Dendritic cell treated with granulocyte-macrophage colony-stimulating factor and Interleukin-4, amounts not matched to agents 40 ng/mL and 50 ng/mL, for 4 days (primary cell): ENCODE measurements at regions not wholly inside any gene's neighbourhood (a gene's known extent, or its start where the extent isn't known, plus 50 kb on each side); places are given as distances from the start of the nearest gene placed in this dataset.

ENCODE experiments used
- H3K27ac Mint-ChIP-seq: one replicate; pipeline ENCODE4 v1.8.0; 2022; ENCODE audit warnings: mild to moderate bottlenecking, mixed read lengths
- H3K27me3 Mint-ChIP-seq: one replicate; pipeline ENCODE4 v1.8.0; 2022; ENCODE audit warnings: mild to moderate bottlenecking, mixed read lengths
- H3K36me3 Mint-ChIP-seq: one replicate; pipeline ENCODE4 v1.8.0; 2022; ENCODE audit warnings: low read depth, mixed read lengths
- H3K4me1 Mint-ChIP-seq: one replicate; pipeline ENCODE4 v1.8.0; 2022; ENCODE audit warnings: low read depth, mixed read lengths
- H3K4me3 Mint-ChIP-seq: one replicate; pipeline ENCODE4 v1.8.0; 2022; ENCODE audit warnings: mild to moderate bottlenecking, moderate library complexity, mixed read lengths
- H3K9me3 Mint-ChIP-seq: one replicate; pipeline ENCODE4 v1.8.0; 2022; ENCODE audit warnings: mixed read lengths
- intact Hi-C: fragments of 100-400 bp; cut with micrococcal nuclease; formaldehyde crosslinking; loops from one replicate; pipeline ENCODE4 v1.15.0; 2022

DNA sequence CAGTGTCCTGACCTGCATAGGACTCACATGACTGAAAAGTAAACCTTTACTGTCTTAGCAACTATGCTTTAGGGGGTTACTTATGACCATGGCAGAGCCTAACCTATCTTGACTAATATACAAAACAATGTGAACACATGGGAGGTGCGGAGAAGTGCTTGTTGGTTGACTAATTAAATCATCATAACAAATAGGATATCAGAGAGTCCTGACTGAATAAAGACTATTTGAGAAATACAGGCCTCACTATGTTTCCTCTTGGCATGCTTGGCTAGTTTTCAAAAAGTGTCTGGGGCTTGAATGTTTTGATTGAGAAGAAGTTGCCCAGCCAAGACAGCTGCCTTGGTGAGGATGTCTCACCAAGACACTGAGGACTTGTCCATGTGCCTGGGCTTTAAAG is 104.4 kb upstream of the PHYHIPL start:
- Mint-ChIP-seq H3K4me3 (no peak overlapping the region), H3K9me3 (no peaks in the 10 kb centered on the region), H3K27ac (no peak overlapping the region), H3K27me3 (no peaks in the 10 kb centered on the region), H3K36me3 (no peaks in the 10 kb centered on the region), H3K4me1 (no peaks in the 10 kb centered on the region)
- intact Hi-C loops: no loop called here

DNA sequence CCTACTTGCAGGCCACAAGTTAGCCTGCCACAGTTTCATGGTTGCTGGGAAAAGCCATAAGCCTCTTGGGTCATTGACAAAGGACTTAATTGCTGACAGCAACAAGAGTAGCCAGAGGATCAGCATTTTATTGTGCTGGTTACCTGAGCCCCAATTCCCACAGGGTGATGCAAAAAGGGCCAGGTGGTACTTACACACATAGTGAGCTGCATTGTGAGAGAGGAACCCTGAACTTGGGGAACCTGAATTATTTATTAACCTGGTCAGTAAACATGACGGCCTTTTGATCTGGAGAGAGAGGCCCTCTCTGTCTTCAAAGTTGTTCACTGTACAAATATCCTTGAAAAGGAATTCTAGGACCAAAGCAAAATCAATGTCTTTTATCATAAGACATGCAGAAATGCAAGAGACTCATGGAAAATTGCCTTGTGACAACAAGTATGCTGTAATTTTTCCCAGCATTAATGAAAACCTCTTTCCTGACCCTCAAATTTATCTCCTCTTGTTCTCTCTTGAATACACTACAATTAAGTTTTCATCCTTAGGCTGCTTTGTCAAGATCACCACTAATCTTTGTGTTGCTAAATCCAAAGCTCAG is 102.9 kb upstream of the PHYHIPL start:
- Mint-ChIP-seq H3K27me3 (no peaks in the 10 kb centered on the region), H3K4me1 (no peaks in the 10 kb centered on the region), H3K36me3 (no peaks in the 10 kb centered on the region), H3K27ac (no peak overlapping the region), H3K9me3 (no peaks in the 10 kb centered on the region), H3K4me3 (no peak overlapping the region)
- intact Hi-C loops: no loop called here

DNA sequence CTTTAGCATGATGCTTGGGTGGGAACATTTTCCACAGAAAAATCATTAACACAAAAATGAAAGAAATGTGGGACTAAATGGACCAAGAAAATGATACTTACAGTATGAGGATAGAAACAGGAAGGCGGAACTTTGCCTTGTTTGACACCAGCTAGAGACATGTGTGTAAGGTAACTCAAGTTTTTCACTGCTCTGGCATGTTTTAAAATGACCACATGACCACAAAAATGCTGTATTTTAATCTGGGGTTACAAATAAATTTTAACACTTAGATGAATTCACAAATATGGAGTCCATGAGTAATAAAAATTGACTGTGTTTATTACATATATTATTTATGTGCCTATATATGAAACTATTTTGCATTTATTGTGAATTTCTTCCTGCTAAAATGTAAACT is 100.9 kb upstream of the PHYHIPL start:
- Mint-ChIP-seq H3K36me3 (no peaks in the 10 kb centered on the region), H3K4me1 (no peaks in the 10 kb centered on the region), H3K9me3 (no peaks in the 10 kb centered on the region), H3K4me3 (no peak overlapping the region), H3K27ac (no peak overlapping the region), H3K27me3 (no peaks in the 10 kb centered on the region)
- intact Hi-C loops: no loop called here

GRCh38 chr10:59077855-59078254 is 98.6 kb upstream of the PHYHIPL start:
- no peaks in the 10 kb centered on the region for H3K36me3 Mint-ChIP-seq
- no peak overlapping the region for H3K27ac Mint-ChIP-seq
- intact Hi-C loops: no loop called here
- no peak overlapping the region for H3K4me3 Mint-ChIP-seq
- H3K9me3 Mint-ChIP-seq: peaks cover 8% of the 10 kb centered on the region
- H3K27me3 Mint-ChIP-seq: no peaks in the 10 kb centered on the region
- no peaks in the 10 kb centered on the region for H3K4me1 Mint-ChIP-seq

DNA sequence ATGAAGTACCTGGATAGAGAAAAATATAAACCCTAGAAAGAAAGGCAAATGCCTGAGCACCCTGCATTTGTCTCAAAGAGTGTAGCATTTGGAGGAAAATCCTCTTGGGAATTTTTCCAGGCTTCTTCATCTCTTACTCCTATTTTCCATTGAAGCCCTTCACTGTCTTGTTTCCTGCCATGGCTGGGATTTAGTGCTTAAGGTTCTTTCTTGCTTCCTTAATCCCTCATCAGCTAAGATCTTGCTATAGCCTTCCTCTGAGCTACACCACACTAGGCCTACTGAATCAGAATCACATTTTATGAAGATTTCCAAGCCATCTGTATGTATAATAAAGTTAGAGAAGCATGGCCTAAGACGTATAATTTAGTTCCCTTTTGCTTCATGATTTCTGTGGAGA is 97.5 kb upstream of the PHYHIPL start:
- Mint-ChIP-seq H3K27ac (no peak overlapping the region), H3K27me3 (no peaks in the 10 kb centered on the region), H3K4me1 (no peaks in the 10 kb centered on the region), H3K9me3 (peaks cover 8% of the 10 kb centered on the region), H3K4me3 (no peak overlapping the region), H3K36me3 (no peaks in the 10 kb centered on the region)
- intact Hi-C loops: no loop called here

GRCh38 chr10:59079386-59080226 is 96.8 kb upstream of the PHYHIPL start:
- Mint-ChIP-seq H3K27me3 (no peaks in the 10 kb centered on the region), H3K27ac (no peak overlapping the region), H3K36me3 (no peaks in the 10 kb centered on the region), H3K4me1 (no peaks in the 10 kb centered on the region), H3K9me3 (peaks cover 8% of the 10 kb centered on the region), H3K4me3 (no peak overlapping the region)
- intact Hi-C loops: no loop called here

DNA sequence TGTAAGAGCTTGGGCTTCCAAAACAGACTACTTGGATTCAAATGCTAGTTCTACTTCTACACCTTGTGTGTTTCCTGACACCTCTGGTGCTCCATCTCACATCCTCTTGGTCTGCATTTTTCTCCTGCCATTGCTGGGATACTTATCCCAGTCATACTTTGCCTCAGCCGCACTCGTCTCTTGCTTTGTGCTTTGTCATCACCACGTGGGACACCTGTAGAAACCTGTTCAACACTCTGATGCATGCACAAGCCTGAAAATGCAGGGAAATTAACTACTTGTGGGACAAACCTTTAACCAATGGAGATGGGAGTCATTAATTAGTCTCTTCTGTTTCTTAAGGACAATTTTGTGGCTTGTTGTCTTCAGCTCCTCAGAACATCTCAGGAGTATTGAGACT is 94.2 kb upstream of the PHYHIPL start:
- peaks cover 8% of the 10 kb centered on the region for H3K9me3 Mint-ChIP-seq
- H3K4me3 Mint-ChIP-seq: no peak overlapping the region
- H3K27ac Mint-ChIP-seq: no peak overlapping the region
- no peaks in the 10 kb centered on the region for H3K4me1 Mint-ChIP-seq
- no peaks in the 10 kb centered on the region for H3K27me3 Mint-ChIP-seq
- H3K36me3 Mint-ChIP-seq: no peaks in the 10 kb centered on the region
- intact Hi-C loops: no loop called here

GRCh38 chr10:59085054-59085453 is 91.4 kb upstream of the PHYHIPL start:
- no peak overlapping the region for H3K4me3 Mint-ChIP-seq
- H3K4me1 Mint-ChIP-seq: no peaks in the 10 kb centered on the region
- H3K36me3 Mint-ChIP-seq: no peaks in the 10 kb centered on the region
- H3K27ac Mint-ChIP-seq: no peak overlapping the region
- H3K9me3 Mint-ChIP-seq: peaks cover 8% of the 10 kb centered on the region
- intact Hi-C loops: no loop called here
- no peaks in the 10 kb centered on the region for H3K27me3 Mint-ChIP-seq

GRCh38 chr10:59085711-59086502 is 90.5 kb upstream of the PHYHIPL start:
- H3K27ac Mint-ChIP-seq: no peak overlapping the region
- H3K27me3 Mint-ChIP-seq: no peaks in the 10 kb centered on the region
- H3K36me3 Mint-ChIP-seq: no peaks in the 10 kb centered on the region
- no peaks in the 10 kb centered on the region for H3K4me1 Mint-ChIP-seq
- H3K9me3 Mint-ChIP-seq: peaks cover 8% of the 10 kb centered on the region
- intact Hi-C loops: no loop called here
- no peak overlapping the region for H3K4me3 Mint-ChIP-seq

GRCh38 chr10:59087486-59087885 is 89.0 kb upstream of the PHYHIPL start:
- intact Hi-C loops: no loop called here
- Mint-ChIP-seq H3K9me3 (peaks cover 1% of the 10 kb centered on the region), H3K4me1 (no peaks in the 10 kb centered on the region), H3K4me3 (no peak overlapping the region), H3K27me3 (no peaks in the 10 kb centered on the region), H3K36me3 (no peaks in the 10 kb centered on the region), H3K27ac (no peak overlapping the region)

DNA sequence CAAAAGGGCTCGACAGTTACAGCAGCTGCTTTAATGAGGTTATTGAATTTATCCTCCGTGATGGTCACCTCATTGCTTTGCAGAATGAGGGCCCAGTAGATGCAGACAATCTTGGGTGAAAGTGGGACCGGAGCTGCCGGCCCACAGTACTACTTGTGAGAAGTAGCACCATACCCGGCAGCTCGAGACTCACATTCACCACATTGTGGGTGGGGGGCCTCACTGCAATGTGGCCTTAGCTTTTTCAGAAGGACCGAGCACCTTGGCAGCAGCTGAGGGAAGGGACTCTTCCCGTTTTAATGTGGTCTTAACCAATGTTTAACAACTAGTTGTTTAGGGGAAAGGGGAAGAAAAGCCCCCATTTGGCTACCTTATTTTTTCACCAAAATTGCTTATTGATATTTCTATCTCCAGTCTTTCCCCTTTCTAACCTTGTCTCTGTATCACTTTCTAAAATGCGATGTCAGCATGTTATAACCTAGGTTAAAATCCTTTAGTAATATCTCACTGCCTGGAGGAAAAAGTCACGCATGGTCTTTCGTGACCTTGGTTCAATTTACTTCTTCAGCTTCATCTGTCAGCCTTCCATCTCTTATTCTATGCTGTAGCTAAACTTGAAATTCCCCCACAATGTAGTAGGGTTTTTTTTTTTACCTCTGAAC is 87.4 kb upstream of the PHYHIPL start:
- Mint-ChIP-seq H3K9me3 (no peaks in the 10 kb centered on the region), H3K4me1 (no peaks in the 10 kb centered on the region), H3K4me3 (no peak overlapping the region), H3K36me3 (no peaks in the 10 kb centered on the region), H3K27me3 (no peaks in the 10 kb centered on the region), H3K27ac (no peak overlapping the region)
- intact Hi-C loops: no loop called here

DNA sequence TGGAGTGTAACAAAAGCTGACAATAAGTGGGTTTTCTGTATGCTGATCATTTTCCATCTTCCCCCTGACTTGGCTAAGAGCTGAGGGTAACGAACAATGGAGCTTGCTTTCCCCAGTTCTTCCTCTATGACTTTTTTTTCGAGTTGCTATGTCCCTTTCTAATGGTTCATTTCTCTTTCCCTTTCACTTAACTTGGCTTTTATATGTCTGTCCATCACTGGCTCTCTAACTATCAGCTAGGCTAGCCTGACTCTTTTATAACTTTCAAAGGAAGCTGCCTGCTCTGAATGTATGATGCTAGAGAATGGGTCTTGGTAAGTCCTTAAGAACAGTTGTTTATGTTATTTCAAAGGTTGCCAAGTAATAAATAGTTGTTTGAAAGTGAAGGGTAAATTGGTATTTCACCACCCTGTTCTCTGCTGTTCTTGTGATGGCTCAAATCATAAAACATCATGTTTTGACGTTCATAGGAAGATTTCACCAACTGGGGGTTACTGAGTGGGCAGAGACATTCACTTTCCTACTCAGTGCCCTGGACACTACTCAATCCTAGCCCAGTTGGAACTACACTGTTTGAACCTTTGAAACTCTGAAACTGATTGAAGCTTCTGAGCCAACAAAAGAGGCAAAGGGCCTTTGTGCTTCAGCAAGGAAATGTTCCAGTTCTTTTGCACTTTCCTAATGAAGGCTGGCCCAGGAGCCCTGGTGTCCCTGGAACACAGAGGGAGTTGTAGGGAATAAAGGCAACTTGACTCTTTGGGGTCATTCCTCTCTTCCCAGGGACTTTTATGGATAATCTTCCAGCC is 85.4 kb upstream of the PHYHIPL start:
- Mint-ChIP-seq H3K9me3 (no peaks in the 10 kb centered on the region), H3K27ac (no peak overlapping the region), H3K27me3 (no peaks in the 10 kb centered on the region), H3K36me3 (no peaks in the 10 kb centered on the region), H3K4me1 (no peaks in the 10 kb centered on the region), H3K4me3 (no peak overlapping the region)
- intact Hi-C loops: no loop called here

- no peak overlapping the region for H3K27ac Mint-ChIP-seq
- no peaks in the 10 kb centered on the region for H3K27me3 Mint-ChIP-seq
- H3K36me3 Mint-ChIP-seq: no peaks in the 10 kb centered on the region
- no peaks in the 10 kb centered on the region for H3K9me3 Mint-ChIP-seq
- no peak overlapping the region for H3K4me3 Mint-ChIP-seq
- H3K4me1 Mint-ChIP-seq: no peaks in the 10 kb centered on the region
- intact Hi-C loops: no loop called here
Measured at GRCh38 chr10:59093461-59093860, 83.0 kb upstream of the PHYHIPL start.
